Osteoblast (primary cell): ENCODE measurements at regions not wholly inside any gene's neighbourhood (a gene's known extent, or its start where the extent isn't known, plus 50 kb on each side); places are given as distances from the start of the nearest gene placed in this dataset.

ENCODE experiments used
- DNase-seq: peaks from one replicate; pipeline ENCODE4 v3.0.0; 2011; ENCODE audit warnings: low spot score, mixed read lengths; ENCODE audit not compliant: insufficient read length; ENCODE audit errors: missing footprints
- H2AFZ ChIP-seq: 2 replicates; pipeline ENCODE4 v1.6.0; 2011; ENCODE audit warnings: mild to moderate bottlenecking, low read length
- H3K27ac ChIP-seq: 2 replicates; pipeline ENCODE4 v1.5.1; 2011; ENCODE audit warnings: mild to moderate bottlenecking, low read depth, low read length, moderate library complexity
- H3K27me3 ChIP-seq: 2 replicates; pipeline ENCODE4 v1.6.0; 2012; ENCODE audit warnings: mild to moderate bottlenecking, control low read depth, inconsistent platforms, low read length, moderate library complexity; ENCODE audit not compliant: insufficient read depth
- H3K36me3 ChIP-seq: 2 replicates; pipeline ENCODE4 v1.5.1; 2011; ENCODE audit warnings: mild to moderate bottlenecking, low read length, control low read depth, moderate library complexity; ENCODE audit not compliant: insufficient read depth
- H3K4me1 ChIP-seq: 2 replicates; pipeline ENCODE4 v1.5.1; 2011; ENCODE audit warnings: mild to moderate bottlenecking, low read length, control low read depth, moderate library complexity; ENCODE audit not compliant: insufficient read depth
- H3K4me2 ChIP-seq: 2 replicates; pipeline ENCODE4 v1.6.0; 2011; ENCODE audit warnings: mild to moderate bottlenecking, low read length; ENCODE audit not compliant: insufficient read depth
- H3K4me3 ChIP-seq: fragments of 200-600 bp; sonication (generic); 3 replicates; pipeline ENCODE4 v1.5.1; 2012; ENCODE audit warnings: mild to moderate bottlenecking, low read length, inconsistent platforms; ENCODE audit not compliant: insufficient read depth
- H3K79me2 ChIP-seq: 2 replicates; pipeline ENCODE4 v1.6.0; 2012; ENCODE audit warnings: mild to moderate bottlenecking, low read length, control low read depth, inconsistent platforms; ENCODE audit not compliant: insufficient read depth
- H3K9me3 ChIP-seq: 2 replicates; pipeline ENCODE4 v1.5.1; 2011; ENCODE audit warnings: low read depth, low read length, control low read depth
- H4K20me1 ChIP-seq: 2 replicates; pipeline ENCODE4 v1.6.0; 2012; ENCODE audit warnings: mild to moderate bottlenecking, low read length, control low read depth; ENCODE audit not compliant: insufficient read depth
- TF ChIP-seq, protein P1 (sequence below): IDR thresholded peaks from 2 replicates; pipeline ENCODE4 v1.5.1; 2011; ENCODE audit warnings: mild to moderate bottlenecking, low read depth, low read length, moderate library complexity; ENCODE audit errors: extremely low read depth

DNA sequence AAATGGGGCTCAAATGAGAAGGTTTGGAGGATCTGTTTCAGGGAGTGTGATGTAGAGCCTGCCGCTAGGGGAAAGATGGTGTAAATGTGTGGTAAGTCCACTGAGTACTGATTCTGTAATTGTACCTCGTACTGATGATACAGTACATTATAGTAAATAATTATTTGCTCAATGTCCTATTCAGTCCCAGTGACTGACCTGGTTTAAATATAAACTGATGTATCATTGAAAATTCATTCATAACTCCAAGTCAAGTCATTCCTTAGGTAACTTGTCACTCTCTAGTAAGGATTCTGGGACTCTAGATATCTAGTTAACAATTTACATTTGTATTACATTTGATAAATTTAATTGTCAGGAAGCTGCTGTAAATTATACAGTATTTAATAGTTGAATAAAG lies 667.3 kb downstream of the DTWD2 start:
- peak; percentile 35 for DNase-seq
- no peak overlapping the region for H2AFZ ChIP-seq
- H3K79me2 ChIP-seq, result no peaks in the 10 kb centered on the region
- H3K36me3 ChIP-seq, result no peaks in the 10 kb centered on the region
- no peaks in the 10 kb centered on the region for H3K4me1 ChIP-seq
- no peaks in the 10 kb centered on the region for H3K27me3 ChIP-seq
- no peaks in the 10 kb centered on the region for H4K20me1 ChIP-seq
- no peaks in the 10 kb centered on the region for H3K9me3 ChIP-seq
- H3K4me3 ChIP-seq, result no peak overlapping the region
- TF ChIP-seq, protein P1, sequence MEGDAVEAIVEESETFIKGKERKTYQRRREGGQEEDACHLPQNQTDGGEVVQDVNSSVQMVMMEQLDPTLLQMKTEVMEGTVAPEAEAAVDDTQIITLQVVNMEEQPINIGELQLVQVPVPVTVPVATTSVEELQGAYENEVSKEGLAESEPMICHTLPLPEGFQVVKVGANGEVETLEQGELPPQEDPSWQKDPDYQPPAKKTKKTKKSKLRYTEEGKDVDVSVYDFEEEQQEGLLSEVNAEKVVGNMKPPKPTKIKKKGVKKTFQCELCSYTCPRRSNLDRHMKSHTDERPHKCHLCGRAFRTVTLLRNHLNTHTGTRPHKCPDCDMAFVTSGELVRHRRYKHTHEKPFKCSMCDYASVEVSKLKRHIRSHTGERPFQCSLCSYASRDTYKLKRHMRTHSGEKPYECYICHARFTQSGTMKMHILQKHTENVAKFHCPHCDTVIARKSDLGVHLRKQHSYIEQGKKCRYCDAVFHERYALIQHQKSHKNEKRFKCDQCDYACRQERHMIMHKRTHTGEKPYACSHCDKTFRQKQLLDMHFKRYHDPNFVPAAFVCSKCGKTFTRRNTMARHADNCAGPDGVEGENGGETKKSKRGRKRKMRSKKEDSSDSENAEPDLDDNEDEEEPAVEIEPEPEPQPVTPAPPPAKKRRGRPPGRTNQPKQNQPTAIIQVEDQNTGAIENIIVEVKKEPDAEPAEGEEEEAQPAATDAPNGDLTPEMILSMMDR, result no peak
- no peak overlapping the region for H3K4me2 ChIP-seq
- no peak overlapping the region for H3K27ac ChIP-seq

DNA sequence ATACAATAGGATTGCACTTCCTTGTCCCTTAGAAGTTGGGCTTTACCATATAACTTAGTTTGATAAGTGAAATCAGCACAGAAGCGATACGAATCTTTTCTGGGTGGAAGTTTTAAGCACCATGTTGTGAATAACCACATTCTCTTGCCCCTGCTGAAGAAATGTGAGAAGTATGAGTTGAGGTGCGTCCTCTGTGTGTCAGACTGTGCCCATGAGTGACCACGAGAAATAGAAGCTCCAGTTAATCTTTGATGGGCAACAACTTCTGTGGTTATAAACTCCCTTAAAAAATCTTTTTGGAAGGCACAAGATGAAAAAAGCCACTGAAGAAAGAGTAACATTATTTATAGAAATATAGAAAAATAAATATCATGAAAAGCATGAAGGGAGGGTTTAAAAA lies 668.2 kb downstream of the DTWD2 start:
- Histone ChIP-seq H2AFZ (no peak overlapping the region), H3K36me3 (no peaks in the 10 kb centered on the region), H3K4me2 (no peak overlapping the region), H3K4me3 (no peak overlapping the region), H4K20me1 (no peaks in the 10 kb centered on the region), H3K27me3 (no peaks in the 10 kb centered on the region), H3K9me3 (no peaks in the 10 kb centered on the region), H3K27ac (no peak overlapping the region), H3K79me2 (no peaks in the 10 kb centered on the region), H3K4me1 (no peaks in the 10 kb centered on the region)
- no peak for DNase-seq
- TF ChIP-seq, protein P1, result no peak

GRCh38 chr5:118314931-118315330 lies 673.4 kb downstream of the DTWD2 start:
- Histone ChIP-seq H3K27me3 (no peaks in the 10 kb centered on the region), H3K9me3 (no peaks in the 10 kb centered on the region), H3K36me3 (no peaks in the 10 kb centered on the region), H4K20me1 (no peaks in the 10 kb centered on the region), H3K79me2 (no peaks in the 10 kb centered on the region), H2AFZ (no peak overlapping the region), H3K4me1 (no peaks in the 10 kb centered on the region), H3K4me2 (no peak overlapping the region), H3K4me3 (no peak overlapping the region), H3K27ac (no peak overlapping the region)
- DNase-seq, result no peak
- TF ChIP-seq, protein P1, result no peak

DNA sequence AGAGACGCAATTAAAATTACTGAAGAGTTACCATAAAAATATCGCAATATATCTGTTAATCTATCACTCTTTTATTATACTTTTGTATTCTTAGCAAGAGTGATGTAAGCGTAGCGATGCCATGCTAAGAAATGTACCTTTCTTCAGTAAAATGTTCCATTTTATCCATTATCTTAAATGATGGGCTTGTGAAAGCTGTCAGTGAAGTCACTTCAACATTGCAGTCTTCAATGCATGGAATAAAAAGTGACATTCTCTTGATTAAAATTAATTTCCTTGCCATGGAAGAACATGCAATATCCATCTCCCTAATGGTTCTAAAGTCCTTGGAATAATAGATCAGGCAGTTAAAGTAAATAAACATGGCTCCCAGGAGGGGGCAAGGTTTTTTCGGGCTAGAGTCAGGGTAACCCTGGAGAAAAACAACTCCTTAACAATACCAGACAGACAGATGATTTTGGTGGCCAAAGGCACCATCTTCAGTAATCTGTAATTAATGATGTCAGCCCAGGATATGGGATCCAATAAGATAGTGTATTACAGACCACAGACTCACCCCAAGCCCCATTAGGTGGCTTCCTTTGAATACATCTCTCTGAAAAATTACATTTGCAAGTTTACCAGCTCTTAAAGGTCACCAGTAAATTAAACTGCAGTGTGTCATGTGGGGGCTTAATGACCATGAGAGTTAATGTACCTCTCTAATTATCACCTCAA lies 677.1 kb downstream of the DTWD2 start:
- no peak overlapping the region for H3K27ac ChIP-seq
- no peaks in the 10 kb centered on the region for H3K36me3 ChIP-seq
- peak; percentile 39 for DNase-seq
- TF ChIP-seq, protein P1, result no peak
- no peaks in the 10 kb centered on the region for H3K27me3 ChIP-seq
- H2AFZ ChIP-seq, result no peak overlapping the region
- H3K4me1 ChIP-seq, result no peaks in the 10 kb centered on the region
- no peaks in the 10 kb centered on the region for H3K79me2 ChIP-seq
- no peak overlapping the region for H3K4me2 ChIP-seq
- H3K4me3 ChIP-seq, result no peak overlapping the region
- no peaks in the 10 kb centered on the region for H4K20me1 ChIP-seq
- H3K9me3 ChIP-seq, result no peaks in the 10 kb centered on the region
